Heart right ventricle (tissue), 16 donors: ENCODE measurements at regions not wholly inside any gene's neighbourhood (a gene's known extent, or its start where the extent isn't known, plus 50 kb on each side); places are given as distances from the start of the nearest gene placed in this dataset.

ENCODE experiments used
- ATAC-seq, 8 donors: fragments of 200-7000 bp; cut with Tn5 transposase; one replicate each; pipeline ENCODE4 v1.9.1; 2020; ENCODE audit warnings: mild to moderate bottlenecking in 8 of 8, moderate library complexity in 8 of 8, moderate number of reproducible peaks in 1 of 8
- DNase-seq, 2 donors: peaks; one replicate each; pipeline ENCODE4 v3.0.0-alpha.2; 2020
- H3K27ac ChIP-seq, 10 donors: fragments of 200-600 bp; sonication (generic) in 2 of 10; one replicate each; pipeline versions ENCODE4 v1.5.0 to v1.8.0; 2020 to 2022; ENCODE audit warnings: mild to moderate bottlenecking in 3 of 10
- H3K27me3 ChIP-seq, 7 donors: fragments of 200-600 bp; one replicate each; pipeline ENCODE4 v1.8.0; 2021 to 2022; ENCODE audit warnings: mild to moderate bottlenecking in 2 of 7
- H3K36me3 ChIP-seq, 9 donors: fragments of 200-600 bp; sonication (generic) in 1 of 9; one replicate each; pipeline versions ENCODE4 v1.5.0 to v1.8.0; 2020 to 2022; ENCODE audit warnings: mild to moderate bottlenecking in 2 of 9
- H3K4me1 ChIP-seq, 9 donors: fragments of 200-600 bp; sonication (generic) in 1 of 9; one replicate each; pipeline versions ENCODE4 v1.5.0 to v1.8.0; 2020 to 2022; ENCODE audit warnings: mild to moderate bottlenecking in 4 of 9
- H3K4me3 ChIP-seq, 10 donors: fragments of 200-600 bp; sonication (generic) in 2 of 10; one replicate each; pipeline versions ENCODE4 v1.5.0 to v1.8.0; 2020 to 2022; ENCODE audit warnings: mild to moderate bottlenecking in 7 of 10, moderate library complexity in 2 of 10
- H3K9me3 ChIP-seq, 11 donors: fragments of 200-600 bp in 10 of 11; sonication (generic) in 2 of 11; one replicate each; pipeline versions ENCODE4 v1.5.0 to v1.8.0; 2013 to 2022; ENCODE audit warnings: mild to moderate bottlenecking in 2 of 11, control low read depth in 1 of 11, moderate library complexity in 1 of 11
- CTCF ChIP-seq, 9 donors: fragments of 200-600 bp; sonication (generic) in 2 of 9; IDR thresholded peaks; one replicate each; pipeline versions ENCODE4 v1.5.0 to v1.8.0; 2021 to 2022; ENCODE audit warnings: antibody characterized with exemption in 9 of 9, mild to moderate bottlenecking in 5 of 9, moderate library complexity in 1 of 9
- WGBS, 2 donors: extraction: QIAGEN DNeasy Blood & Tissue Kit; methylation state at CpG; one replicate each; pipeline ENCODE4 v1.1.7; 2013; ENCODE audit warnings: inconsistent platforms in 1 of 2; 5-methylcytosine and 5-hydroxymethylcytosine counted together
- intact Hi-C, 10 donors: fragments of 100-400 bp; cut with DNase I; formaldehyde crosslinking; loops; one replicate each; pipeline versions ENCODE4 v1.11.1 to v1.14.2; 2022
- donor health status: Arrhythmogenic right ventricular cardiomyopathy.
- donor health status: ischemic (EF 13 %, LVEDD 7.1; RV severe dilation, severe dysfunction).
- donor health status: healthy with polysubstance abuse.
- donor health status: DM: no; HTN: yes; CAD: no.
- donor health status: DM: no; HTN: no; CAD: no.
- donor health status: ischemic (EF 25% LVEDD 6.9; RV normal size, moderate dysfunction).
- donor health status: ischemic (EF 25% LVEDD 5.7; RV mildly dilated, moderate dysfunction).
- donor health status: healthy.
- donor health status: DM: yes; HTN: yes; CAD: no.
- donor health status: Ischemic cardiomyopathy.
- donor health status: ischemic (EF 35%, LVEDD 5.7; RV mildly dilated, moderate dysfunction).
- donor health status: nonischemic (EF 11% LVEDD 7.7; RV severe dilation, severe dysfunction).
- donor health status: DM: yes; HTN: yes; CAD: no.
- donor health status: PGD.
- donor health status: ischemic (EF 29% LVEDD 5.4; RV normal size, mild dysfunction).
- donor health status: nonischemic (EF 23%, LVEDD 6.1; RV moderate dilation, normal function).

DNA sequence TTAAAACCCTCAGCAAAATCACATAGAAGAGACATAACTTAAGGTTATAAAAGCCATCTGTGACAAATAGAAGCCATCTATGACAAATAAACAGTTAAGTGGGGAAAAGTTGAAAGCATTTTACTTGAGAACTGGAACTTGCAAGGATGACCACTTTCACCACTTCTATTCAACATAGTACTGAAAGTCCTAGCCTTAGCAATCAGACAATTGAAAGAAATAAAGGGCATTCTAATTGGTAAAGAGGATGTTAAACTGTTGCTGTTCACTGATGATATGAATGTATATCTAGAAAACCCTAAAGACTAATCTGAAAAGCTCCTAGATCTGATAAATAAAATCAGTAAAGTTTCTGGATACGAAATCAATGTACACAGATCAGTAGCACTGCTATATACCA, 186.9 kb upstream of the SATB1 start:
- Histone ChIP-seq H3K27ac (no peak overlapping the region), H3K4me3 (no peak overlapping the region), H3K9me3 (peaks cover 0 to 19% (median 4%) of the 10 kb centered on the region in 11 donors), H3K36me3 (no peaks in the 10 kb centered on the region), H3K4me1 (no peaks in the 10 kb centered on the region), H3K27me3 (no peaks in the 10 kb centered on the region)
- intact Hi-C loops = no loop called here
- no peak for ATAC-seq
- 83 to 84% methylated on average over 1 of the region's 1 CpG for WGBS, 2 donors
- DNase-seq = no peak
- no peak for TF ChIP-seq CTCF (IDR thresholded peaks at IDR 0.05)

GRCh38 chr3:18609187-18609586, 184.0 kb upstream of the SATB1 start:
- ATAC-seq (peak in 2 of 8 donors; percentile 29 to 31), DNase-seq (no peak)
- intact Hi-C loops = no loop called here
- no peak for TF ChIP-seq CTCF (IDR thresholded peaks at IDR 0.05)
- Histone ChIP-seq H3K36me3 (no peaks in the 10 kb centered on the region), H3K4me1 (no peaks in the 10 kb centered on the region), H3K9me3 (peaks cover 0 to 19% (median 4%) of the 10 kb centered on the region in 11 donors), H3K27ac (peak overlapping the region in 1 of 10 donors; percentile 55), H3K4me3 (no peak overlapping the region), H3K27me3 (no peaks in the 10 kb centered on the region)
- 70 to 79% methylated on average over 4 of the region's 4 CpGs for WGBS, 2 donors

GRCh38 chr3:18597919-18598318, 172.8 kb upstream of the SATB1 start:
- no peak for ATAC-seq
- WGBS, 2 donors = 73 to 80% methylated on average over 4 of the region's 4 CpGs
- intact Hi-C loops = no loop called here
- no peak for TF ChIP-seq CTCF (IDR thresholded peaks at IDR 0.05)
- H3K27me3 ChIP-seq = no peaks in the 10 kb centered on the region
- no peak for DNase-seq
- no peaks in the 10 kb centered on the region for H3K36me3 ChIP-seq
- peaks cover 0 to 17% (median 0%) of the 10 kb centered on the region in 11 donors for H3K9me3 ChIP-seq
- no peak overlapping the region for H3K27ac ChIP-seq
- H3K4me3 ChIP-seq = no peak overlapping the region
- H3K4me1 ChIP-seq = no peaks in the 10 kb centered on the region

DNA sequence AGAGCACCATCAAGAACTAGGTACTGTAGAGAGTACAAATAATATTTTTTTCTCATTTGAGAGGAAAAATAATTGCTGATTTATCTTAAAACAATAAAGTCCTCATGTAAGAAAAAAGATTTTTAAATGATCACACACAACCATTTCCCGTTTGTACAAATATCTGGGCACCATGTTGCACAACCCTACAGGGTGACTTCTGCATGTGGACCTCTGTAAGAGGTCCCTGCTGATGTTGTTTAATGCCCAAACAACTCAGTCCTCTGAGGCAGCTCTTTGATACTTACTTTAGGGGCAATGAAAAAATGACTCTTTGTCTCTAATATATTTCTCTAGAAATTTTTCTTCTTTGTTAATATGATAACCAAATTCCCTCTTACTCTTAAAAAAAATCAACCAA, 168.1 kb upstream of the SATB1 start:
- Histone ChIP-seq H3K4me3 (no peak overlapping the region), H3K9me3 (peaks cover 0 to 10% (median 0%) of the 10 kb centered on the region in 11 donors), H3K27me3 (no peaks in the 10 kb centered on the region), H3K4me1 (no peaks in the 10 kb centered on the region), H3K36me3 (no peaks in the 10 kb centered on the region), H3K27ac (no peak overlapping the region)
- intact Hi-C loops = no loop called here
- DNase-seq (no peak), ATAC-seq (no peak)
- TF ChIP-seq CTCF (IDR thresholded peaks at IDR 0.05) = no peak
- WGBS, 2 donors = 0 to 33% methylated on average over 1 of the region's 1 CpG
